HUES6 (cell line): ENCODE measurements at regions not wholly inside any gene's neighbourhood (a gene's known extent, or its start where the extent isn't known, plus 50 kb on each side); places are given as distances from the start of the nearest gene placed in this dataset.
"Not testable (repeated sequence)": the region's sequence is repeated elsewhere in the genome, so short reads cannot be mapped to it uniquely, and the experiment has no call there.

ENCODE experiments used
- H3K27ac ChIP-seq: 2 replicates; pipeline ENCODE4 v1.7.0; 2013; ENCODE audit warnings: low read depth, mild to moderate bottlenecking, low read length, inconsistent platforms
- H3K27me3 ChIP-seq: 2 replicates; pipeline ENCODE4 v1.6.1; 2013; ENCODE audit warnings: low read length; ENCODE audit not compliant: control insufficient read depth, insufficient read depth
- H3K36me3 ChIP-seq: 2 replicates; pipeline ENCODE4 v1.6.1; 2013; ENCODE audit warnings: low read length; ENCODE audit not compliant: control insufficient read depth, insufficient read depth
- H3K4me1 ChIP-seq: 2 replicates; pipeline ENCODE4 v1.6.1; 2013; ENCODE audit warnings: low read length; ENCODE audit not compliant: control insufficient read depth, insufficient read depth
- H3K4me3 ChIP-seq: 2 replicates; pipeline ENCODE4 v1.5.1; 2013; ENCODE audit warnings: low read depth, low read length
- H3K9ac ChIP-seq: one replicate; pipeline ENCODE4 v1.6.1; 2013; ENCODE audit warnings: mild to moderate bottlenecking, low read length
- H3K9me3 ChIP-seq: 2 replicates; pipeline ENCODE4 v1.6.1; 2013; ENCODE audit warnings: low read depth, low read length; ENCODE audit not compliant: control insufficient read depth, insufficient read depth

DNA sequence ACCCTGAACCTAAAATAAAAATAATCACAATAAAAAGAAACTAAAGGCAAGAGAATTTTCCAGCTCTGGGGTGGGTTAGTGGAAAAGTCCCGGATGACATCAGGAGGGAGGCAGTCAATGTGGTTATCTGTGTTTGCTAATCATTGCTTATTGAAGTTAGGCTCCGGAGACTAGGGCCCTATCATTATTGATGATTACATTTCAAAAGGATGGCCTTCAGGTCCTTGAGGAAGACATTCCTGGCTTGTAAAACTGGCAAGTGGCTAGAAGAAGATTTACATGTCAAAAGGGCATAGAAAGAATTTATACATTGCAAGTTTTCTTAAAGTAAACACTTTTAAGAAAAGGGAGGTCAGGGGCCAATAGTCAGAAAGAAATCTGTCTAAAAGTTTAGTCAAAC, 123.4 kb downstream of the POSTN start:
- Histone ChIP-seq H3K27me3 (no peaks in the 10 kb centered on the region), H3K4me1 (peaks cover 15% of the 10 kb centered on the region), H3K4me3 (no peak overlapping the region), H3K9ac (no peak overlapping the region), H3K9me3 (no peaks in the 10 kb centered on the region), H3K27ac (no peak overlapping the region), H3K36me3 (no peaks in the 10 kb centered on the region)

DNA sequence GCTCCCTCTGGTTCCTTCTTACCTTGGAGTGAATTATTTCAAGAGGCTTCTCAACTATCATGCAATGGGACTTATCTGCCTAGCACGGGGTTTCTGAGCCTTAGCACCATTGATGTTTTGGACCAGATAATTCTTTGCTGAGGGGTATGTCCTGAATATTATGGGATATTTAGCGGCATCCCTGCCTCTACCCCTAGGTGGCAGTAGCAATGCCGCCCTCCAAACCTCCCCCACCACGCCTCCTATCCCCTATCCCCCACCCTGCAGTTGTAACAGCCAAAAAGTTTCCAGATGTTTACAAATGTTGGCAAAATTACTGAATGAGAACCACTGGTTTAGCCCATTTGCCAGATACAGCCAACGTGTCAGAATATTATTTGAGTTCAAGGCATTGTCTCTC, 125.5 kb downstream of the POSTN start:
- H3K4me3 ChIP-seq: no peak overlapping the region
- H3K27me3 ChIP-seq: no peaks in the 10 kb centered on the region
- H3K9me3 ChIP-seq: no peaks in the 10 kb centered on the region
- no peaks in the 10 kb centered on the region for H3K36me3 ChIP-seq
- no peak overlapping the region for H3K9ac ChIP-seq
- H3K27ac ChIP-seq: no peak overlapping the region
- H3K4me1 ChIP-seq: peaks cover 15% of the 10 kb centered on the region

DNA sequence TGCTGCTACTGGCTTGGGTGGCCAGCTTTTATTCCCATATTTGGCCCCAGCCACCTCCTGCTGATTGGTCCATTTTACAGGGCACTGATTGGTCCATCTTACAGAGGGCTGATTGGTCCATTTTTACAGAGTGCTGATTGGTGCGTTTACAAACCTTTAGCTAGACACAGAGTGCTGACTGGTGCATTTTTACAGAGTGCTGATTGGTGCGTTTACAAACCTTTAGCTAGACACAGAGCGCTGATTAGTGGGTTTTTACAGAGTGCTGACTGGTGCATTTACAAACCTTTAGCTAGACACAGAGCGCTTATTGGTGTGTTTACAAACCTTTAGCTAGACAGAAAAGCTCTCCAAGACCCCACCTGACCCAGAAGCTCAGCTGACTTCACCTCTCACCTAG, 126.3 kb downstream of the POSTN start:
- not testable (repeated sequence) for H3K27me3 ChIP-seq, H3K4me3 ChIP-seq, H3K9ac ChIP-seq, H3K27ac ChIP-seq, H3K9me3 ChIP-seq, H3K36me3 ChIP-seq
- H3K4me1 ChIP-seq: peaks cover 15% of the 10 kb centered on the region

DNA sequence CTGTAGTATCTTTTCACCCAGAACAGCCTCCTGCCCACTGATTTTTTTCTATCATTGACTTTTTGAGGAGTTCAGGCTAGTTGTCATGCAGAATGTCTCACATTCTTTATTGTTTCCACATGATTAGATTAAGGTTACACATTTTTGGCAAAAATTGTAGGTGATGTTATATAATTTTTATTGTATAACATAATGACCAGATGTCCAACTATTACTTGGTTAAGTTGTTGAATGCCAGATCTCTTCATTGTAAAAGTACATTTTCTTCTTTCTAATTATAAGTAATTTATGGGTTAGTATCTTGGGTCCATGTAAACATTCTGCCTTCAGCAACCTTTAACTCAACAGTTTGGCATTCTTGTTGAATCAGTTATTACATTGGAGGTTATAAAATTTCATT, 138.4 kb downstream of the POSTN start:
- Histone ChIP-seq H3K4me1 (no peaks in the 10 kb centered on the region), H3K9me3 (no peaks in the 10 kb centered on the region), H3K4me3 (no peak overlapping the region), H3K9ac (no peak overlapping the region), H3K27ac (no peak overlapping the region), H3K27me3 (no peaks in the 10 kb centered on the region), H3K36me3 (no peaks in the 10 kb centered on the region)

DNA sequence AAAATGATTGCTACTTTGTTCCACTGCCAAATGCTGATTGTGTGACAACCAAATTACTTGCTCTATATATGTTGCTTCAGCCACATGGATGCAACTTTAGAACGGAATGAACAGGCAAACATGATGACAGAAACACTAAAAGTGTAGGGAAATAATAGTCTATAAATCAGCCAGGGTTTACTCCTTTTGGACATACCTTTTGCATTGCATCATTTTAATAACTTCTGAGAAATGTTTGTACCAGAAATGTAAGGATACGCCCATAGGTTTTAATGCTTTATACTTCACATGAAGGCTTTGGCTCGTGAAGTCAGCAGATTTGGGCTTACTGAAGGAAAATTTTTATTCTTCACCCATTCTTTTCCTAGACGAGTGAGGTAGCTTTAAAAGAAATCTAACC, 141.0 kb downstream of the POSTN start:
- Histone ChIP-seq H3K36me3 (no peaks in the 10 kb centered on the region), H3K27me3 (no peaks in the 10 kb centered on the region), H3K27ac (no peak overlapping the region), H3K9me3 (peaks cover 6% of the 10 kb centered on the region), H3K4me3 (no peak overlapping the region), H3K4me1 (no peaks in the 10 kb centered on the region), H3K9ac (no peak overlapping the region)

DNA sequence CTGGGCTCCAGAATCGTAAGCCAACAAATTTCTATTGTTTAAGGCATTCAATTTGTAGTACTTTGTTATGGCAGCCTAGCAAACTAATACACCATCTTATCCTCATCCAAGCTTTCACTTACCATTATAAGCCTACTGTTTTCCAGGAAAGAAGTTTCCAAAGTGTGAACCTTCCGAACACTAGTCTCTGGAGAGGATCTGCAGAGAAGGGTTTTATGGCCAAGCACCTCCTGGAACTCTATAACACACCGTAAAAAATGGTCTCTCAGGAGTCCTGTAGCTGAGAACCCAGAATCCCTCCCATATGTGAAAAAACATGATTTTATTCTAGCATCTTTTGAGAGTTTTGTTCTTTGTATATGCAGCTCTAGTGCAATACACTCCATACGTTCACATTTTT, 142.1 kb downstream of the POSTN start:
- H3K27ac ChIP-seq: no peak overlapping the region
- no peaks in the 10 kb centered on the region for H3K27me3 ChIP-seq
- no peaks in the 10 kb centered on the region for H3K36me3 ChIP-seq
- H3K4me1 ChIP-seq: no peaks in the 10 kb centered on the region
- peaks cover 6% of the 10 kb centered on the region for H3K9me3 ChIP-seq
- H3K9ac ChIP-seq: no peak overlapping the region
- H3K4me3 ChIP-seq: no peak overlapping the region

DNA sequence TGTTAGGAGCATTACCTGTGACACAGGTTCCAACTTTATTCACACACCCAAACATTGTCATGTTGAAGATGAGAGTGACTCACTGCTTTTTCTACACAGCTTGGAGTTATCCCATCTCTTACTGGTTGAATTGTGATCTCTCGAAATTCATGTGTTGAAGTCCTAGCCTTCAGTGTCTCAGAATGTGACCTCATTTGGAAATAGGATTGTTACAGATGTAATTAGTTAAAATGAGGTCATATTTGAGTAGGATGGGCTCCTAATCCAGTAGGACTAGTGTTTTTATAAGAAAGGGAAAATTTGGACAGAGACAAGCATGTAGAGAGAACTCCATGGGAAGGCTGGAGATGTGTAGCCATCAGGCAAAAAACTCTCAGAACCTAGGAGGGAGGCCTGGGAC, 142.5 kb downstream of the POSTN start:
- Histone ChIP-seq H3K27me3 (no peaks in the 10 kb centered on the region), H3K27ac (no peak overlapping the region), H3K9ac (no peak overlapping the region), H3K36me3 (no peaks in the 10 kb centered on the region), H3K4me3 (no peak overlapping the region), H3K4me1 (no peaks in the 10 kb centered on the region), H3K9me3 (peaks cover 6% of the 10 kb centered on the region)

DNA sequence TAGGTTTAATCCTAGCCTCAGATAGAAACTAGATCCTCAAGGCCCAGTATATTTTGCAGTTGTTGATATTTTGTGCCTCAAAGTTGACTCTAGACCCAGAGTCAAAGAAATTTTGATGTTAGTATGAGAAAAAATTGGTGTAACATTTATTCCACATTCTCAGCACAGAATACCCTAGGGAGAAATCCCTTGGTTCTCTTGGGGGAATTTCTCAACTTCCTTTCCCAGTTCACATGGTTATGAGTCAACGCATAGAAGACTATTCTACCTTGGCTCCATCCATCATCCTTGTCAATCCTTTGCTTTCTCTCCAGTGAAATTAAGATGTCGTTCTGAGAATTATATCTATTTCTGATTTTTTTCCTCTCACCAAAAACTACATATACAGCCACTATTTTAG, 145.3 kb downstream of the POSTN start:
- Histone ChIP-seq H3K36me3 (no peaks in the 10 kb centered on the region), H3K4me1 (no peaks in the 10 kb centered on the region), H3K9me3 (peaks cover 6% of the 10 kb centered on the region), H3K27ac (no peak overlapping the region), H3K9ac (no peak overlapping the region), H3K4me3 (no peak overlapping the region), H3K27me3 (no peaks in the 10 kb centered on the region)

DNA sequence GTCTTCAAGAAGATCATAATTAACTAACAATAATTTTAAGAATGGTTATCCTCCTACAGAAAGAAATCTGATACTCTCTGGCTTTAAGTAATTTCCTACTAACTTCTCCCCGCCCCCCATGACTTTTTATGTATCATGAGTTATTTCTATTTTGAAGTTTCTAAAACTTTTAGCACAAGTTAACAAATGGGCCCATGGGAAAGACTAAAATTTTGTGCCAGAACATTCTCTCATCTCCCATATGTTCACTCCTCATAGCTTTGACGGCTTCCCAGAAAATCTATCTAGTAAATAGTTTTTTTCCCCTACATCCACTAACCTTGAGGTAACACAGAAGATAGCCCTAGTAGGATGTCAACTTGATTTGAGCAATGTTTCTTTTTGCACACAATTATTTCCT, 148.3 kb downstream of the POSTN start:
- Histone ChIP-seq H3K27ac (no peak overlapping the region), H3K4me1 (no peaks in the 10 kb centered on the region), H3K27me3 (no peaks in the 10 kb centered on the region), H3K9me3 (peaks cover 6% of the 10 kb centered on the region), H3K36me3 (no peaks in the 10 kb centered on the region), H3K4me3 (no peak overlapping the region), H3K9ac (no peak overlapping the region)

DNA sequence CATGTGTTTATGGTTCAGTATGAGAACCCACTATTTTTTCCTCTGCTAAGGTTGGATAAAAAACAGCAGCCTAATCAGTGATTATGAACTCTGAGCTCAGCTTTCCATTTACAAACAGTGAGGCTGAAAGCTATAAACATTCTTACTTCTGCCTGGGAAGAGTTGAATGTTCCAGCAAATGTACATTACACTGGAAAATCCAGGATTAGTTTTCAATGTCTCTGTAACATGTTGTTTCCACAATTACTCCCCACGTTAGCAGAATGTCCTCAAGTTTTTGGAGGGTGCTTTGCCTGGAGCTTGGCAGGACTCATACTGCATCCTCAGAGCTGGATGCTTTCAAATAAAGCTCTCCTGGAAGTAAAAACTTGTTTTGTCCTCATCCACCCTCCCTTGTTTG, 150.4 kb downstream of the POSTN start:
- H3K27me3 ChIP-seq: no peaks in the 10 kb centered on the region
- H3K4me1 ChIP-seq: no peaks in the 10 kb centered on the region
- no peak overlapping the region for H3K27ac ChIP-seq
- no peak overlapping the region for H3K4me3 ChIP-seq
- H3K9me3 ChIP-seq: no peaks in the 10 kb centered on the region
- H3K36me3 ChIP-seq: no peaks in the 10 kb centered on the region
- no peak overlapping the region for H3K9ac ChIP-seq

DNA sequence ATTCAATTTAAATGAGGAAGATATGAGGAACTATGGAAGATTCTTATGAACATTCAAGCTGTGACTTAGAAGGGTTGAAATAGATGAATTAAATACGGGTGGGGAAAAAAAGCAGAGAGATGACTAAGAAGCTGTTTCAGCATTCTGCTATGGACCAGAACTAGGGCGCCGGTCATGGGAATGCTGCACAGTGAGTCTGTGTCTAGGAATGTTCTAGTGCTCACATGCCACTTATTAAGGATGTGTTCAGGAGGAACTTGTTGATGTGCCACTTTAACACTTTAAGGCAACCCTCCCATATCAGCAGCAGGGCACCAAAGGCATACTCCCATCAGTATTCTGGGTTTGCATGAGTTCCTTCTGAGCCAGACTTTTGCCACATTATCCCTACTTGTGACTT, 152.1 kb downstream of the POSTN start:
- no peaks in the 10 kb centered on the region for H3K4me1 ChIP-seq
- no peak overlapping the region for H3K9ac ChIP-seq
- no peak overlapping the region for H3K4me3 ChIP-seq
- no peaks in the 10 kb centered on the region for H3K9me3 ChIP-seq
- H3K27me3 ChIP-seq: no peaks in the 10 kb centered on the region
- no peaks in the 10 kb centered on the region for H3K36me3 ChIP-seq
- no peak overlapping the region for H3K27ac ChIP-seq

DNA sequence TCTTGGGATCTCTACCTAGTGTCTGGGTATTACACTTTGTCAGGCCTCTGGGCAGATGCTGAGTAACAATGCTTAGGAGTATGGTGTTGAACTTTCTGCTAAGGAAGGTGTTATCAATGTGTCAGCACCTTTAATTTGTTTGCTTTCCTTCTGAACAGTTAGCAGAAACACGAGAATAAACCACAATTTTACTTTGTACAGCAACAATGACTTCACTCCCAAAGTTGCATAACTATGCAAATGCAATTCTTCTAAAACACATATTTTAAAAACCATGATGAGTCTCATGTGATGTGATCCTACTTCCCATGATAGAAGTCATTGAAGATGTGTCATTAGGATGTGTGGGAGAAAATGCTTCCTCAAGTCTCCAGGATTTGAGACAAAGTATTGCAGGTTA, 155.0 kb downstream of the POSTN start:
- Histone ChIP-seq H3K36me3 (no peaks in the 10 kb centered on the region), H3K9me3 (peaks cover 3% of the 10 kb centered on the region; the same call in 1 of the 2 replicates), H3K27ac (no peak overlapping the region), H3K4me3 (no peak overlapping the region), H3K4me1 (no peaks in the 10 kb centered on the region), H3K27me3 (no peaks in the 10 kb centered on the region), H3K9ac (no peak overlapping the region)
